Fibroblast of the conjunctiva (primary cell): ENCODE measurements at regions not wholly inside any gene's neighbourhood (a gene's known extent, or its start where the extent isn't known, plus 50 kb on each side); places are given as distances from the start of the nearest gene placed in this dataset.
"Not testable (repeated sequence)": the region's sequence is repeated elsewhere in the genome, so short reads cannot be mapped to it uniquely, and the experiment has no call there.

Source experiments
- DNase-seq: peaks from one replicate; pipeline ENCODE4 v3.0.0-alpha.2; 2010; ENCODE audit warnings: low read depth

DNA sequence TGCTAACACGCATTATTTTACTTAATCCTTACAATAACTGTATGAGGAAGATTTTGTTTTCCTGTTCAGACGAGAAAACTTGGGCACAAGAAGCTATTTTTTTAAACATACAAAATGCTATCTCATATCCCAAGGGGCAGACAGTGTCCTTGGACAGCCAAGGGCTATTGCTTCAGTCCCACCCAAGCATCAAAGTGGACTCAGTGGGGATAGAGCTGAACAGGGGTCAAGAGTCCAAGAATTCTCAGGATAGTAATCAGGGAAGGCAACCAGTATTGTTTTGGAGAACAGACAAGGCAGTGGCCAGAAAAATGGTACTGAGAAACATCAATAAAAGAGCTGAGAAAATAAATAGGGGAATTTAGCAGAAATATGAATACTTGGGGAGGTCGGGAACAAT lies 465.7 kb downstream of the PLPP3 start:
- no peak for DNase-seq

DNA sequence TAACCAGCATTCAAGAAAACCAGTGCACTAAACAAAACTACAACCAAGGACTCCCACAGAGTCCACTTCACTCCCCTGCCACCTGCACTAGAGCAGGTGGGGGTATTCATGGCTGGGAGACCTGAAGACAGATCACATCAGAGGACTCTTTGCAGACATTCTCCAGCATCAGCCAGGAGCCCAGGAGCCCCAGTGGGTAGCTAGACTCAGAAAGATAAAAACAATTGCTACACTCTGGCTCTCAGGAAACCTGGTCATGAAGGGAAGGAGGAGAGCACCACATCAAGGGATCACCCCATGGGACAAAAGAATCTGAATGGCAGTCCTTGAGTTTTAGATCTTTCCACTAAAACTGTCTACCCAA lies 472.1 kb downstream of the PLPP3 start:
- DNase-seq, result no peak

DNA sequence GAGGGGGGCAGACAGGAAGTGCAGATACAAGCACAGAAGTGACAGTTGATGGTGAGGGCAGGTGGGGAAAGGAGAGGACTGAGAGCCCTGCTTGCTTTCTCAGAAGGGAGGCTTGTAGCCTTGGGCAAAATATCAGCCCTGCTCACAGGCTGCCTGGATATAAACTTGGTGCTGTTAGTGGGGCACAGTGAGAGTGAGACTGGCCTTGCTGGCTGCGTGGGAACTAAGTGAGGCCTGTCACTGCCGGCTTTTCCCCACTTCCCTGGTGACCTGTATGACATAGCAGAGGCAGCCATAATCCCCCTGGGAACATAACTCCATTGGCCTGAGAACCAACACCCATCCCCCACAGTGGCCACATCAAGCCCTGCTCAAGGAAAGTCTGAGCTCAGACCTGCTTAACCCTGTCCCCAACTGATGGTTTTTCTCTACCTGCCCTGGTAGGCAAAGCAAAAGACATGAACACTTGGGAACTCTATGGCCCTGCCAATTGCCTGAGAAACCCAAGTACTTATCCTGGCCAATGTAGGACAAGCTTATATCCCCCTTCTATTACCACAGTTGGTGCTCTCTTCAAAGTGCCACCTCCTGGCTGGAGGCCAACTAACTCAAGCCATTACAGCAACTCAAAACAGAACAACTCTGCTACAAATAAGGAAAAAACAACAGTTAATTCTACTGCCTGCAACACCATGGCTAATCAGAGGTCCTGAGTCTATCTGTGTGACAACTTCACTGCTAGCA lies 472.7 kb downstream of the PLPP3 start:
- no peak for DNase-seq

DNA sequence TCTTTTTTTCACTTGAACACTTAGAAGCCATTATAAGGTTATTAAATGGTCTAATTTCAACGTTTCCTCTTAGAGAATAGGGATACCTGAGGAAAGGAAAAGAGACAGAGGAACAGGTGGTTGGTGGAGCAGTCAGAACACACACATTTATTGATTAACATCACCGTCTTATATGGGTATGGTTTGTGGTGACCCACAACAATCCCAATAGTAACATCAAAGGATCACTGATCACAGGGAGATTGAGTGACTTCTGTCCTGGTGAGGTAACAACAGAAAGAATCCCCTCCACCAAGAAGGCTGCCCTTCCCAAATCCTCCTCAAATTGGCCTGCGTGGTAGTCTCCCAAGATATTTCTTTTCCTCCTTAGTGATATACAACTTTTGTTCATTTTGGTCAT lies 474.0 kb downstream of the PLPP3 start:
- DNase-seq, result no peak

DNA sequence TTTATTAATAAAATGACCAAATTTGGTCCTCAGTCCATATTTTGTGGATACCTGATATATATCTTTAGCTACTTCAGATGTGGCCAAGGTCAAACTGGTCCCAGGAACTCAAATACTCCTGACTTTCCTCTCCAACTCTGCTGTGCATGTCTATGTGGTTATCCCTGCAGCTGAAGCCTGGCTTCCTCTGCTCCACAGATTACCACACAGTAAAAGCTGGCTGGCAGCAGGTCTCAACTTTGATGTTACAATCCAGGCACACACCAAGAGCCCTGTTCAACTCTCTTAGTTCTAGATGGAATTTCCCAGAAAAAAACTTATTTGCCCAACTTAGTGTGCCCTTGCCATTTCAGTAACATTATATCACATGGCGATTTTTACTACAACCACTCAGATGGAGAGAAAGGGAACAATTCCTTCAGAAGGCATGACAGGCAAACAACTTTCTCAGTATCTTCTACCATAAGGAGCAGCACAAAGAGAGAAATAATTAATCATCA lies 479.5 kb downstream of the PLPP3 start:
- no peak for DNase-seq

DNA sequence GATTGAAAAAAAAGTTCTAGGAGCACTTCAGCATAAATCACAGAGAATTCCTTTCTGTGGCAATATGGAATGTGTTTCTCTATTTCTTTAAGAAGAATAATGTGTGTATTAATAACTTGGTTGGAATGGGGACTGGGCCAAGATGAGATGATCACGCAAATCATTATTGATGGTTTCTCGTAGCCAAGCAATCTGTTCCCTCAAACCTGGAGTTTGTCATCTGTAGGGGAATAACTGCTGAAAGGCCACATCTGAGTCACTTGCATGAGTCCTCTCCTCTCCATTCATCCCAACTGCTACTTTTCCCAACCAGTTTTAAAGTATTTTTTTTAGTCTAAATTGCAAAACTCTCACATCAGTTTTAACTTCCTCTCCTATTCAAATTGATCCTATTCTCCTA lies 480.4 kb downstream of the PLPP3 start:
- no peak for DNase-seq

DNA sequence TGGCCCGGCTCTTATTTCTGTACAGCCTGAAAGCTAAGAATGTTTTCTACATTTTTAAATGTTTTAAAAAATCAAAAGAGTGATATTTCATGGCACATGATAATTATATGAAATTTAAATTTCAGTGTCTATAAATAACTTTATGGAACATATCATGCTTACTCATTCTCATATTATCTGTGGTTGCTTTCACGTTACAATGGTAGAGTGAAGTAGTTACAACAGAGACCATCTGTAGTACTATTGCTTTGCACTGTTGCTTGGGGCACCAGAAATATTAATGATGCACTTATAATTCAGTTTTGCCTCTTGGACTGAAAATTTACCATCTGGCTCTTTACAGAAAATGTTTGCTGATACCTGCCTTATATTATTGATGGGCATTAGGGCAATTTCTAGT lies 481.6 kb downstream of the PLPP3 start:
- DNase-seq, result no peak

DNA sequence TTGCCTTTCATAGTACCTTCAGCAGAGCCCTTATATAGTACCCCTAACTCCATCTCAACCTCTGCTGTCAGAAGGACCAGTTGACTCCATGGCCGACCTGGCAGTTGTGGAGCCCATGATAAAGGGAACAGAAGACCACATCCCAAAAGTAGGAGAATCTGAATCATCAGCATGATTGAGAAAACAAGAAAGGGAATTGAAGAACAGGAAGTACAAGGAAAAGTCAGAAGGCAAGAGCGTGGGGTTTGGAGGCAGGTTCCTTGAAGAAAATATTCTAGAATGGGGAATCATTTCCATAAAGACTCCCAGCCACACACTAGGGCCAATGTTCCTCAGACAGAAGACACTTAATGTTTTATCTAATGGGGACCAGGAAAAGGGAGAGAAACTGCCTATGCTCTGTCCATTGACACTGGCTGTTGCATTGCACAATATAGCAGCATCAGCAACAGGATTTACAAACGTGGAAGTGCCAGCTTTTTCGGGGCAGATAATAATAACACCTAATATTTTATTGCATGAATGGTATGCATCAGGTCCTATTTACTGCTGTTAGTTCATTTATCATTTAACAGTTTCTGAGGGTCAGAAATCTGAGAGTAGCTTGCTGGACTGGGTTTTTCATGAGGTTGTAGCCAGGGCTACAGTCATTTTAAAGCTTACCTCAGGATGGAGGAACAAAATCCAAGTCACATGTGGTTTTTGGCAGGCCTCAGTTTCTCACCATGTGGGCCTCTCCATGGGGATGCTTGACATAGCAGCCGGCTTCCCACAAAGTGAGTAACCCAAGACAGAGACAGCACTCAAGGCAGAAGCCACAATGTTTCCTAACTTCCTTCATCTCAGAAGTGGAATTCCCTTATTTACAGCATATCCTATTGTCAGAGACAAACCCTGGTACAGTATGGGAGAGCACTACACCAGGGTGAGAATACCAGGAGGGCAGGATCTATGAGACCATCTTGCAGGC lies 483.4 kb downstream of the PLPP3 start:
- no peak for DNase-seq

DNA sequence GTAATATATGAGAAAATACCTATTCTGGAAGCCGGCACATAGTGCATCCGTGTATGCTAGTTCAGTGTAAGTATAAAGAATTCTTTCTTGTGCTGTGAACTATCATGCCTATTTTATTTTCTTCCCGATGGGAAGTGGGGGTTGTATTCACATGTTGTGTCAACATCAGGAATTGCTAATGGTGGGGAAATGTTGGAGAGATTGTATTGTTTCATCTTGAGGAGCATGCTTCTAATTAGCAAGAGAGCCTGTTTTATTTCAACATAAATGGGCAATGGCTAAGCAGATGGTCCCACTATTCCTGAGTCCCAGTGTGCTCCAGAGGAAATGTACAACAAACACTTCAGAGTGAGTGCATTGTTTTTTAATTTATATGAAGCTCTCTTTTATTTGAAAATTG lies 485.2 kb downstream of the PLPP3 start:
- DNase-seq, result peak; percentile 30

DNA sequence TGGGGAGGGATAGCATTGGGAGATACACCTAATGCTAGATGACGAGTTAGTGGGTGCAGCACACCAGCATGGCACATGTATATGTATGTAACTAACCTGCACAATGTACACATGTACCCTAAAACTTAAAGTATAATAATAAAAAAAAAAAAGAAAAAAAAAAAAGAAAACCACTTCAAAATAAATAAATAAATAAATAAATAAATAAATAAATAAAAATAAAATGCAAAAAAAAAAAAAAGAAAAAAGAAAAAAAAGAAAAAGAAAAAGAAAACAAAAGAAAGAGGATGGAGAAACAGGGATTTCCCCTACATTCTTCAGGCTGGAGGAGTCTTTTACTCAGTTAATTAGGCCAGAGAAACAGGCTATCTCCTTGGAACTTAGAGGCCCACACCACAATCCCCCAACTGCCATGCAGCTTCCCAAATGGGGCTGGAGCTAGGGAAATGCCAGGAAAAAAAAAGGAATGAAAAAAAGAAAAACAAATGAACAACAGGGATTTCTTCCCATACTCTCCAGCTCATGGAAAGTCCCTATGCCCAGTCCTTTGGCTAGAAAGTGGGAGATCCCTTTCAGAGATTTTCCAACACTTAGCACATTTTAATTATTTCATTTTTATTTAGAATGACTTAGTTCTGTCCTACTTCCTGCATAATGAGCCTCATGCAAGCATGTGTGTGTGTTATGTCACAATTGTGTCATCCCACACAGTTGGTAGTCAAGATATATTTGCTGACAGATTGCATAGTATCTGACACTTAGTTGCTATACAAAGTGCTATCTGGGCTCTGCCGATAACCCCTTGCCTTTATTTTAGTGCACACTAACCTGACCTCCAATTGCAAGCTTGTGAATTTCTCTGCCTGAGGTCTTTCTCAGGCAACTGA lies 486.4 kb downstream of the PLPP3 start:
- no peak for DNase-seq

DNA sequence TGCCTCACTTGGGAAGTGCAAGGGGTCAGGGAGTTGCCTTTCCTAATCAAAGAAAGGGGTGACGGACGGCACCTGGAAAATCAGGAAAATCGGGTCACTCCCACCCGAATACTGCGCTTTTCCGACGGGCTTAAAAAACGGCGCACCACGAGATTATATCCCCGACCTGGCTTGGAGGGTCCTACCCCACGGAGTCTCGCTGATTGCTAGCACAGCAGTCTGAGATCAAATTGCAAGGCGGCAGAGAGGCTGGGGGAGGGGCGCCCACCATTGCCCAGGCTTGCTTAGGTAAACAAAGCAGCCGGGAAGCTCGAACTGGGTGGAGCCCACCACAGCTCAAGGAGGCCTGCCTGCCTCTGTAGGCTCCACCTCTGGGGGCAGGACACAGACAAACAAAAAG lies 489.5 kb downstream of the PLPP3 start:
- DNase-seq, result not testable (repeated sequence)

DNA sequence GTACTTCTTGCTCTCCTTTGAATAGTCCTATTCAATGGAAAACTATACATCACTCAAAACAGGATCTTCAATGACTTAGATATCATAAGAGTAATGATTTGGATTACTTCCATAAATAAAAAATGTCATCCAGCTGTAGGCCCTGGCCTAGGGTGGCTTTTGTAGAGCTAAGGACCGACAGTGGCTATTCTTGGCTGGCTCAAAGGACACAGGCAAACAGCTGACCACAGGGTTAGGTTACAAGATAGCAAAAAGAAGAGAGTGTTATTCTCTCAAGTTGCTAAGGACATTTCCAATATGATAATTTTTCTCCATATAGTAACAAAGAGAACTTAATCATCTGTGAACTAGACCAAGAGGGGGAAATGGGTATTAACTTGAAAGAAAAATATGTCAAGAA lies 495.1 kb downstream of the PLPP3 start:
- DNase-seq, result no peak

DNA sequence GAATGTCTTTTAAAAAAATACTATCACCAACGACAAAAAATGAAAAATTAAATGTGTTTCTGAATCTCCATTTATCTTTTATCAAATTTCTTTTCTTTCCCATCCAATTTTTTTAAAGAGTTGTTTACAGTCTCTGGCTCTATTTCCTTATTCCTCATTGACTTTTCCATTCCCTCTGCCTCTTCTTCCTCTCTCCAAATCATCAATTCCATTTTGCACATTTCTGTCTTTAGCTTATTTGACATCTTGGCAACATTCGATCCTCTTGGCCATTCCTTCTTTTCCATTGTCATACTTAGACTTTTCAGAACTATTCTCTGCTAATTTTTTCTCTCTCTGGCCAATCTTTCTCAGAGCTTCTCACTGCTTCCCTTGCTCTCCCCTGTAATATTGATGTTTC lies 497.6 kb downstream of the PLPP3 start:
- DNase-seq, result no peak

DNA sequence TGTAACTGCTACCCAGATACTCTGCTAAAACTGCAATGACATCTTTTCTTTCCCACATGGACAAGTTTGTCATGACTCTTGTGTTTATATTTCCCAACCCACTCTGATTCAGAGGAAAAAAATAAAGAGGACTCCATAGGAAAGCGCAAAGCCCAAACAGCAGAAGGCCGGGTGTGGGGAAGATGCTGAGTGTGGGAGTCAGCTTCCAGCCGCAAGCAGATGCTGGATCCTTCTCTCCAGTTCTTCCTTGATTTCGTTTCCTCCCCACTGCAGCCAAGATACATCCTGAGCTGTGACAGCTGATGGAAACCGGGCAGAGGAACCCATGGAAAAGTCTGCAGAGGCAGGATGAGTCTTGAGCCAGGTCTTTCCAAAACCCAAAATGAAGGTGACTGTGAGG lies 498.2 kb downstream of the PLPP3 start:
- DNase-seq, result no peak

DNA sequence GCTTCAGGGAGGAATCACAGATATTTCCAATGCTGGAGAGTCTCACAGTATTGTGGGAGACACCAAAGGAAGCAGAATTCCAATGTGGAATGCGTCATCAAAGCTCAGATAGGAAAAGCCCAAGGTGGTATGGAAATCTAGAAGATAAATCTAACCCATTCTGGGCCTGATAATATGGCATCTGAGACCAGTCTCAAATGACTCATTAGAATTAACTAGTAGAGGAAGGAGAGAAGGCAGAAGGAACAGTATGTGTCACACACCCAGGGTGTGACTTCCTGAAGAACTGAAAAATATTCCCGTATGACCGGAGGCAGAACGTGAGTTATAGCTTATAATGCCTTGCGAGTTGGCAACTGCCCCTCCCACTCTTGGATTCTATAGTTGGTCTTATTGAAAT lies 499.2 kb downstream of the PLPP3 start:
- DNase-seq, result no peak

DNA sequence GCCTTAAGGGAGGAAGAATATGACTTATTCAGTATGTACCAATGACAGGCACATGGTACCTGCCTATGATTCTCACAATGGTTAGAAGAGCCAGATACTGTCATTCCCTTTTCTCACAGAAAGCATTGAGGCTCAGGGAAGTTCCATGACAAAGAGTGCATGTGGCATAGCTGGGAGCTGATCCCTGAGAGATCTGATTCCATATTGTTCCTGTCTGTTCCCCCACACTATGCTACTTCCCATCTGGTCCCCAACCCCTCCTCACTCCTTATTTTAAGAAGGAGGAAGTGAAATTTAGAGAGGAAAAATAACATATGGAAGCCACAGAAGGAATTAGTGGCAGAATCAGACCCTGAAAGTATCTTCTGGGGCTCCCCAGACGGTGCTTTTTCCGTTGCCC lies 500.0 kb downstream of the PLPP3 start:
- DNase-seq, result no peak

DNA sequence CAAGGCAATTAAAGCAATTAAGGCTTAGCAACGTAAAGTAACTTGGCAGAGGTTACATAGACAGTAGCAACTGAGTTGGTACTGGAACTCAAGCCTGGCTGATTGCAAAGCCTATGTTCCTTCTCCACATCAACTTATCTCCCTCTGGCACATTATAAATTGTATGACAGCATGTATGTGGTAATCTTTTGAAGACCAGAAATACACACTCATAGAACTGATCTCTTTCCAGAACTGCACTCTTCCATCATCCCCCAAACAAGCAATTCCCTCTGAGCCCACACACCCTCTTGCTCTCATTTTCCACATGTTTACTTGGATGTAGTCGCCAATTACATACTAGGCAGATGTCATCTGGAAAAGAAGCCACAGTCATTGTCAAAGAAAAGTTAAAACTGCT lies 502.2 kb downstream of the PLPP3 start:
- no peak for DNase-seq

DNA sequence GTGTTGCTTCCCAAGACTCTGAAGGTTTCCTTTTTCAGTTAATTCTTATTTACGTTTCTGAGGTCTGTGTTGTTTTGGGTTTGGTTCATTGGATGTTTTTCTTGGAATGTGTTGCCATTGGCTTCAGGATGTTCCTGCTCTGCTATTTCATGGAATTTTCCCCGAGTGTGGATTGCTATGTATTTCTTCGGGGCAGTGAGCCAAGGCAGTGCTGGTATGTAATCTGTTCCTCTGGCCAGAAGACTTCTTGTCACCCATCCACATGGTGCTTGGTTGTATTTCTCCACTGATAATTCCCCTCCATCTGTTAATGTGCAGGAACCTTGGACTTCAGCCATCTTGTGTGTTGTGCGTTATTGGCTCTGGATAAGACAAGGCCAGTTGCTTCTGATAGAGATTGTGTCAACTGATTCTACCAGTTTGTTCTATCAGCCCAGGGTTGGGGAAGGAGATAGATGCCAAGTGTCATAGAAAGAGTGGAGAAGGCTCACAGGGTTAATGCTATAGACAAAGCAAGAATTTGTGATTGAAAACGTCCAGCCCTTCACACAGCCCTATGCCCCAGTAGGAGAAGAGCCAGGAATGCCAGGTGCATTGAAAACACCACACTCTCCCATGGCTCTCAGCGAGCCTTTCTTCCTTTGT lies 505.2 kb downstream of the PLPP3 start:
- DNase-seq, result peak; percentile 91

DNA sequence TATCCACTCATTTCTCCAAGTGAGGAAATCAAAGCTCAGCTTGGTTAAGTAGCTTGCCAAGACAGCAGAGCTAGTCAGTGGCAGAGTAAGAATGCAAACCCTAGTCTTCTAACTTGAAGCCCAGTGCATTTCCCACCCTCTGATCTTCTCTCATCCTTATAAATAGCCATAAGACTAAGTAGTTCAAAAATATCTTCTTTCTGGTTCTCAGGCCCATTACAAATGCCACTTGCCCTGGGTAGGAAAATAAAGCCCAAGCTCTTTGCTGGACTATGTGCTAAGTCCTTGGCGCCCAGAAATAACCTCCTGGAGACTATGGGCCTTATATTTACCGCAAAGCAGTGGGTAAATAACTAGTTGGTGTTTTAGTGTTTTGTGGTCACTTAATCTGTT lies 505.8 kb downstream of the PLPP3 start:
- DNase-seq, result no peak

DNA sequence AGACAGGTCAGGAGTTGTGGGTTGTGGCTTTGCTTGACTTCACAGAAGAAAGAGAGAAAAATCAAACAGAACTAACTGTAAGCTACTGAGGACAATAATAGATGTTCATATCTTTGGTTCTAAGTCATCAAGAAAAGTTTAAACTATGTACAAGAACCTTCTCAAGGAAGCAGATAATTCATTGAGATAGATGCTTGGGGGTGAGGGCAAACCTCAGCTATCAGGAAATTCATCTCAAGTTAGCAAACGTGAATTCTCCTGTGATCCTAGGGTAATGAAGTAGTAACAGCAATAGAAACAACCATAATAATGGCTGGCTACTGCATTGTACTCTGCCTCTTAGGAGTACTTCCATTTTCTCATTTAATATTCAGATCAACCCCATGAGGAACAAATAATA lies 506.2 kb downstream of the PLPP3 start:
- no peak for DNase-seq

DNA sequence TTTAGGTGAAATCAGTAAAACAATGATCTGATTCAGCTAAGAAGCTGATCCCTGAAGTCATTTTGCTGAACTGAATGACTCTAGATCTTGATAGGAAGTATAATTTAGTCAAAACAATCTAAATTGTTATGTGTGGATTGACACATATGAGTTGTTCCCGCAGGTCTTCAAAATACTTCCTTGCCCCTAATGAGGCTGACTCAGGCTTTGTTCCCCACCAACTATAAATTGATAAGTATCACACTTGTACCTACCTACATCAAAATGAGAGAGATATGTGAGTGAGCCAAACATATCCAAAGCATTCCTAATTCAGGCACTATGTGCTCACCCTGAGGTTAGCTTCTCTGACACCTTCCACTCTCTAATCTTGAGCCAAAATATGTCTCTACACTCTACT lies 507.1 kb downstream of the PLPP3 start:
- DNase-seq, result no peak

DNA sequence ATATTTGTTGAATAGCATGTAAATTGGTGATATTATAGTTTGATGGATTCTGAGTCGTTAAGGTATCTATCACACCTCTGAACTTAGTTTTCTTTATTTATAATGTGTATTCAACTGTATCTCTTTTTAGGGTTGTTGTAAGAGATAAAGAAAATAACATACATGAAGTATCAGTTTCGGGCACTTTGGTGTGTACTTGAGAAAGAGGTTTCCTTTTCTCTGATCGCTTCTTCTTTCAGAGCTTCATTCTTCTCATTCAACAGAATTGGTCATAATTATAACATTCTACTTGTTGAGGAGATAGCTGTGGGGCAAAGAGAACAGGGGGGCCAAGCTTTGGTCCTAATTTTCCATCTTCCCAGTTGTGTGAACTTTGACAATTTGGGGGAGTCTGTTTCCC lies 508.0 kb downstream of the PLPP3 start:
- DNase-seq, result no peak
